ENCODE measurements at regions not wholly inside any gene's neighbourhood (a gene's known extent, or its start where the extent isn't known, plus 50 kb on each side); places are given as distances from the start of the nearest gene placed in this dataset.

DNA sequence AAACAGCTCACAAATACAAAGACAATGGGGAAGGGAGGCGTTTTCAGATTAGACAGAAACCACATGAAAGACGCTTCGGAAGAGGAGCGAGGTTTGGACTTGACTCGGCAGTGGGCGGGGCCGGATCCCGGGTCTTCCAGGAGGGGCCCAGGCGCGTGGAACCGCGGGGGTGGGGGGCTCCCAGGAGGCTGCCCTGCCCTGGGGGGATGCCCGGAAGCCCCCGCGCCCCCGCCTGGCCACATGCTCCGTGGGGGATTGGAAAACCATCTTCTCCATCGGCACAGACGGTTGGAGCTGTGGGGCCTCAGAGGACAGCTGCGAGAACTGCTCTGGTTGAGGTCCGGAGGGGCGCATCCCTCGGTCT is 186.0 kb upstream of the SHH start:
- TF ChIP-seq, protein P1, sequence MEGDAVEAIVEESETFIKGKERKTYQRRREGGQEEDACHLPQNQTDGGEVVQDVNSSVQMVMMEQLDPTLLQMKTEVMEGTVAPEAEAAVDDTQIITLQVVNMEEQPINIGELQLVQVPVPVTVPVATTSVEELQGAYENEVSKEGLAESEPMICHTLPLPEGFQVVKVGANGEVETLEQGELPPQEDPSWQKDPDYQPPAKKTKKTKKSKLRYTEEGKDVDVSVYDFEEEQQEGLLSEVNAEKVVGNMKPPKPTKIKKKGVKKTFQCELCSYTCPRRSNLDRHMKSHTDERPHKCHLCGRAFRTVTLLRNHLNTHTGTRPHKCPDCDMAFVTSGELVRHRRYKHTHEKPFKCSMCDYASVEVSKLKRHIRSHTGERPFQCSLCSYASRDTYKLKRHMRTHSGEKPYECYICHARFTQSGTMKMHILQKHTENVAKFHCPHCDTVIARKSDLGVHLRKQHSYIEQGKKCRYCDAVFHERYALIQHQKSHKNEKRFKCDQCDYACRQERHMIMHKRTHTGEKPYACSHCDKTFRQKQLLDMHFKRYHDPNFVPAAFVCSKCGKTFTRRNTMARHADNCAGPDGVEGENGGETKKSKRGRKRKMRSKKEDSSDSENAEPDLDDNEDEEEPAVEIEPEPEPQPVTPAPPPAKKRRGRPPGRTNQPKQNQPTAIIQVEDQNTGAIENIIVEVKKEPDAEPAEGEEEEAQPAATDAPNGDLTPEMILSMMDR (IDR thresholded peaks at IDR 0.05; ENCODE audit: poor library complexity): no peak
- no peak for TF ChIP-seq EZH2 (IDR thresholded peaks at IDR 0.05; ENCODE audit: borderline replicate concordance)
- TF ChIP-seq EZH2phosphoT487 (IDR thresholded peaks at IDR 0.05; ENCODE audit: low read depth, severe bottlenecking, unreplicated experiment): no peak

Measured in hepatocyte (in vitro differentiated cells).